ENCODE measurements at regions not wholly inside any gene's neighbourhood (a gene's known extent, or its start where the extent isn't known, plus 50 kb on each side); places are given as distances from the start of the nearest gene placed in this dataset.

GRCh38 chr14:66163023-66163422 lies 323.1 kb upstream of the CCDC196 start:
- TF ChIP-seq TSHZ2 (CRISPR knock-in tag; IDR thresholded peaks at IDR 0.05): no peak
- TF ChIP-seq ZNF565 (CRISPR knock-in tag; conservative IDR thresholded peaks at IDR 0.05; ENCODE audit: low read depth): no peak
- TF ChIP-seq CREB5 (CRISPR knock-in tag; IDR thresholded peaks at IDR 0.05; ENCODE audit: low read depth): no peak

All from SK-N-SH treated with all-trans-retinoic acid at 6 μM for 48 hours (cell line).